Brain pericyte (primary cell): ENCODE measurements at regions not wholly inside any gene's neighbourhood (a gene's known extent, or its start where the extent isn't known, plus 50 kb on each side); places are given as distances from the start of the nearest gene placed in this dataset.
"Not testable (repeated sequence)": the region's sequence is repeated elsewhere in the genome, so short reads cannot be mapped to it uniquely, and the experiment has no call there.

Source experiments
- DNase-seq: peaks from one replicate; pipeline ENCODE4 v3.0.0-alpha.2; 2012; ENCODE audit warnings: low read depth, low spot score

DNA sequence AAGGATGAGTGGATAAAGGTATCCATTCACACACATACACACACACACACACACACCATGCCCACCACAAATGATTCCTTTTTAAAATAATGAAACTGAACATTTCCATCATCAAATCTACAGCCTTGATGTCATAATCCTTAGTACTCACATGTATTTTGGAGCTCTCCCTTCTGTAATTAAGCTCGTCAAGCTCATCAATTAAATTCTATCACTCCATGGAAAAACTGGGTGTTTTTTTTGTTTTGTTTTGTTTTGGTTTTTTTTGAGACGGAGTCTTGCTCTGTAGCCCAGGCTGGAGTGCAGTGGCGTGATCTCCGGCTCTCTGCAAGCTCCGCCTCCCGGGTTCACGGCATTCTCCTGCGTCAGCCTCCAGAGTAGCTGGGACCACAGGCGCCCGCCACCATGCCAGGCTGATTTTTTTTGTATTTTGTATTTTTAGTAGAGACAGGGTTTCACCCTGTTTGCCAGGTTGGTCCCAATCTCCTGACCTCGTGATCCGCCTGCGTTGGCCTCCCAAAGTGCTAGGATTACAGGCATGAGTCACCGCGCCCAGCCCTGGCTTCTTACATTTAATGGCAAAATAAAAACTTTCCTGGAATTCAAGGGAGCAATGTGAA is 78.6 kb upstream of the RGPD4 start:
- DNase-seq, result no peak

DNA sequence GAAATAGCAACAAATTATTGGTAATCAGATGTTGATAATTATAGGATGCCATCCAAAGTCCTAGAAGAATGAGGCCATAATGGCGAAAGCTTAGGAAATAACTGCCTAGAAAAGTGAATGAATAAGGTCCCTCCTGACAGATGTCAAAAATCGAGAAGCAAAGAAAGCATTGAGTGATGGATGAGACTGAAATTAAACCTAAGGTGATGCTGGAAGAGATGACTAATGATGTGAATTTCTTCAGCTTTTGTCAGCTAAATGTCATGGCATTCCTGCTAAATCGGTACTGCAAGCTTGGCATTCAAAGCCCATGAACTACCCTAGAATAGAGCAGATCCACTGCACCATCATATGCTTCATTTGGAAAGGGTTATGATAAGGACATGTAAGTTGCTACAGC is 74.8 kb upstream of the RGPD4 start:
- DNase-seq, result no peak

DNA sequence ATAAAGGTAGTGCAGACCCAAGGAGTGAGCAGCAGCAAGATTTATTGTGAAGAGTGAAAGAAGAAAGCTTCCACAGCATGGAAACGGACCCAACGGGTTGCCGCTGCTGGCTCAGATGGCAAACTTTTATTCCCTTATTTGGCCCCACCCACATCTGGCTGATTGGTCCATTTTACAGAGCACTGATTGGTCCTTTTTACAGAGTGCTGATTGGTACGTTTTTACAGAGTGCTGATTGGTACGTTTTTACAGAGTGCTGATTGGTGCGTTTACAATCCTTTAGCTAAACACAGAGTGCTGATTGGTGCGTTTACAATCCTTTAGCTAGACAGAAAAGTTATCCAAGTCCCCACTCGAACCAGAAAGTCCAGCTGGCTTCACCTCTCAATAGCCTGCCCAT is 72.9 kb upstream of the RGPD4 start:
- not testable (repeated sequence) for DNase-seq

DNA sequence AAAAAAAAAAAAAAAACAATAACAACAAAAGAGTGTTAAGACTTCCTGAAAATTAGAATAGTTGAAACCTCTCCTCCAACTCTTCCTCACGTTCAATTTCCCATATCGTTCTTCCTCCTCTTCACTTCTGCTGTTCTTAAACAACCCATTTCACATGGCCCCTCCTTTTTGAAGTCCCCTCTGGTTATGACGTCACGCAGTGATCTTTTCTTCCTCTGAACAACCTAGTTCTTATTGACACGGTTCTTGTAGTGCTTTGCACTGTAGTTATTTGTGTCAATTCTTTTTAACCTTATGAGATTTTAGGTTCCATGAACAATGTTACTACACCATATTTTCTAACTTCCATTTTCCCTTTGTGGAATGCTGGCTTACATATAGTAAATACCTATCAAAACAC is 69.5 kb upstream of the RGPD4 start:
- no peak for DNase-seq

DNA sequence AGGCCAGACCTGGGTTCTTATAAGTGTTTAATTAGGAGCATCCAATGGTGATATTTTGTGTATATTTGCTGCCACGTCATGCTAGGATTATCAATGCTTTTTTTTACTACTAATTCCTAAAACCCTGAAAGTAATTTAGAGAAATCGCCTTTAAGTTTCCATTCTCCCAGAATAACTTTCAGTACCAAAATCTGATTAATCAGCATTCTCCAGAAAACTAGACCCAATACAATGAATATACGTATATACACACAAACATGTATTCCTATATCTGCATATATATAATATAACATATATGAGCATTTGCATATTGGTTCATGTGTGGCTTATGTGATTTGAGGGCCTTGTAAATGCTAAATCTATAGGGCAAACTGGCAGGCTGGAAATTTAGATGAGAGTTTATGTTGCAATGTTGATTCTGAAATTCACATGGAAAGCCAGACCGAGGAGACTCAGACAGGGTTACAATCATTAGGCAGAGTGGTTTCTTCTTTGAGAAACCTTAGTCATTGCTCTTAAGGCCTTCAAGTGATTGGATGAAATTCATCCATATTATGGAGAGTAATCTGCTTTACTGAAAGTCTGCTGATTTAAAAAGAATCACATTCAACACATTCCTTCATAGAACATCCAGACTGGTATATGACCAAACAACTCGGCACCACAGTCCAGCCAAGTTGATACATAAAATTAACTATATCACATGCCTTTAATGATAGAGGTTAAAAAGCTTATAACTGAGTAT is 65.9 kb upstream of the RGPD4 start:
- DNase-seq, result no peak

DNA sequence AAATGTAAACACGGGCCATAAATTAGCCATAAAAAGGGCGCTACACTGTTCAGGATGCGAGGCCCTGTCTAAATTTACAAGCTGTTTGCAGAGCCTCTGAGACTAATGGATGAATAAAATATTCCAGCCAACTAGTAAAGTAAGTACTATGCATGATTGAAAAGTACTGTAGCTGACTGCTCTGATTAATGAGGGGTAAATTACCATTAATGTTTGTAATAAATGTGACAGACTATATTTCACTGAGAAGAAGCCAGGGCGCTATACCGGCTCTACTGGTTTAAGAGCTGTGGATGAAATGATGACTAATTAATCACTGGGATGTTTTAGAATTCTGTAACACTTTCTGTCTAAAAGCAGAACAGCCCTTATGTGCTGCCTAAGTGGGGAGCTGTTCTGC is 54.3 kb upstream of the RGPD4 start:
- DNase-seq, result no peak

DNA sequence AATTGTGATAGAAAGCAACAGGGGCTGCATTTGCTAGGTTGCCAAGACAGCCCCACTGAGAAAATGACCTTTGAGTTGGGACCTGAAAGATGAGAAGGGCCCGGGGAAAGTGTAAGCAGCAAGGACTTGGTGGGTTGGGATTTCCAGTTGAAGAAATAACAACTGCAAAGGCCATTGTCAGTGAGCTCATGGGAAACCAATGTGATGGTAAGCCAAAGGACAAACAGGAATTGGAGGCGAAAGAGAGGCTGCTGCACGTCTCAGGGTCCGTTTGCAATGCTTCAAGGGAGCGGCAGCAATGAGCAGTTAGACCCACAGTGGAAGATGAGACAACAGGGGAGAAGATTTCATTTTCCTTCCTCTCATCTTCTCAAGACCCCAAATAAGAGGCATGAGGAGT is 51.5 kb upstream of the RGPD4 start:
- DNase-seq, result no peak

DNA sequence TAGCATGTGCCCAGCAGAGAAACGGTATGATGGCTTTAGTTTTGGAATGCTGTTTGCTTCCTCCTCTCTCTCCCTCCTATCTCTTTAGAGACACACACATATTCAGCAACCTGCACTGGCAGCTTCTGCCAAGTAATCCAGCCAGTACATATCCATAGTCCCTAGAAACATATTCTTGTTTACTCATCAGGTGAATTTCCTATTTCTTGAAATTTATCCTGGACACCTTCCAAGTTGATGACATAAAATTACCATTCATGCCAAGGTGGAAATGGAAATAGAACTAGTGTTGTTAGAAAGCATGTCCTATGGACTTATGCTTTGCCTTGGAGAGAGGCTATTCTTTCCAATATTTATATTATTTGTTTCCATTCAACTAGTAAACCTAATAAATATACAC is 50.9 kb upstream of the RGPD4 start:
- no peak for DNase-seq

DNA sequence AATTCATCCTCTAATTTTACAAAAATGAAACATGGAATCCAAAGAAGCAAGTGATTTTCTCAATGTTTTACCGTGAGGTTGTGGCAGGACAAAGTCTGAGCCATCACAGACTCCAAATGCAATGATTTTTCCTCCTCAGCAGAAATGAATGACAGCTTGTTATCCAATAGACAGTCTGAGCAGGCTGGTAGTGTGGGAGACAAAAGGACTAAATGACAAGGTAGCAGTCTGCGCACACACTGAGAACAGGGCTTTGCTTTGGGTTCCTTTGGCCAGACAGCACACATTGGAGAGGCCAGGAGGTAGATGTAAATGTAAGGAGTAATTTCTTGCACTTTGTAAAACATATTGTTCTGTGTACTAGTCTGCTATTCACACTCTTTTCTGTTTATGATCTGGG is 50.3 kb upstream of the RGPD4 start:
- no peak for DNase-seq
